HCT116 (cell line): ENCODE measurements at regions not wholly inside any gene's neighbourhood (a gene's known extent, or its start where the extent isn't known, plus 50 kb on each side); places are given as distances from the start of the nearest gene placed in this dataset.

Experiments
- CEBPB ChIP-seq: IDR thresholded peaks from 2 replicates; pipeline ENCODE4 v1.6.1; 2012; ENCODE audit warnings: low read depth
- EGR1 ChIP-seq: IDR thresholded peaks from 2 replicates; pipeline ENCODE4 v1.6.1; 2012; ENCODE audit warnings: low read depth
- EZH2phosphoT487 ChIP-seq: fragments of 200-600 bp; IDR thresholded peaks from 2 replicates; pipeline ENCODE4 v1.6.1; 2018; ENCODE audit warnings: antibody characterized with exemption, borderline replicate concordance
- FOSL1 ChIP-seq: IDR thresholded peaks from 2 replicates; pipeline ENCODE4 v1.6.1; 2012; ENCODE audit warnings: low read depth
- JUND ChIP-seq: IDR thresholded peaks from 2 replicates; pipeline ENCODE4 v1.6.1; 2012
- POLR2A ChIP-seq: IDR thresholded peaks from 2 replicates; pipeline ENCODE4 v1.7.0; 2011; ENCODE audit warnings: borderline replicate concordance; ENCODE audit not compliant: insufficient read depth, insufficient read length; ENCODE audit errors: extremely low read depth
- POLR2AphosphoS5 ChIP-seq: IDR thresholded peaks from 2 replicates; pipeline ENCODE4 v1.6.1; 2011; ENCODE audit warnings: mild to moderate bottlenecking, low read depth, low read length, moderate library complexity
- SP1 ChIP-seq: IDR thresholded peaks from 2 replicates; pipeline ENCODE4 v1.6.1; 2012; ENCODE audit warnings: low read depth
- YY1 ChIP-seq: IDR thresholded peaks from 2 replicates; pipeline ENCODE4 v1.6.1; 2011; ENCODE audit warnings: low read length, low read depth, moderate library complexity, mild to moderate bottlenecking; ENCODE audit not compliant: insufficient replicate concordance; ENCODE audit errors: extremely low read depth
- TF ChIP-seq, protein P1 (sequence below): IDR thresholded peaks from 2 replicates; pipeline ENCODE4 v1.6.1; 2012
- TF ChIP-seq, protein P2 (sequence below), 3 experiments: fragments of 200-600 bp in 1 of 3; sonication (generic) in 1 of 3; IDR thresholded peaks in 2 of 3; conservative IDR thresholded peaks in 1 of 3; 2 replicates each; pipeline ENCODE4 v1.5.1; 2012 to 2017; ENCODE audit warnings: low read depth in 2 of 3, low read length in 2 of 3, antibody characterized with exemption in 1 of 3, borderline replicate concordance in 1 of 3, control low read depth in 1 of 3, mild to moderate bottlenecking in 1 of 3, mixed read lengths in 1 of 3, mixed run types in 1 of 3, moderate library complexity in 1 of 3; ENCODE audit not compliant: insufficient read depth in 1 of 3
- TF ChIP-seq, protein P3 (sequence below): IDR thresholded peaks from 2 replicates; pipeline ENCODE4 v1.6.1; 2012

DNA sequence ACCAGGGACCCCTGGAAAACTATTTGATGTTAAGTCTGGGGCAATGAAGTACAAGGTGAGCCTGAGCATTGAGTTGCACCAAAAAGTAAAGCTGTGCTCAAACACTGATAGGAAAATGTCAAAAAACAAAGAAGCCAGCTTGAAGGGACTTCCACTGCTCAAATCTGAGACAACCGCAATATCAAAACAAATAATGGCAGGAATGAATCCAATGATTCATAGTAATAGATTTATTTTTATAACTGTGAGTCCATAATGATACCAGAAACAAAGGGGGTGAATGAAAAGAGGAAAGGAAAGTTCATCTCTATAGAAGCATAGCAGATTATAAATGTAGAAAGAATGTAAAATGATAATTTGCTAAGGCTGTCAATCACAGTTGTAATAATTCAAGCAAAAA, 237.3 kb upstream of the ZBTB20 start:
- no peak for TF ChIP-seq POLR2A
- TF ChIP-seq, protein P1, sequence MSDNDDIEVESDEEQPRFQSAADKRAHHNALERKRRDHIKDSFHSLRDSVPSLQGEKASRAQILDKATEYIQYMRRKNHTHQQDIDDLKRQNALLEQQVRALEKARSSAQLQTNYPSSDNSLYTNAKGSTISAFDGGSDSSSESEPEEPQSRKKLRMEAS, result no peak
- no peak for TF ChIP-seq YY1
- no peak for TF ChIP-seq POLR2AphosphoS5
- TF ChIP-seq, protein P2, sequence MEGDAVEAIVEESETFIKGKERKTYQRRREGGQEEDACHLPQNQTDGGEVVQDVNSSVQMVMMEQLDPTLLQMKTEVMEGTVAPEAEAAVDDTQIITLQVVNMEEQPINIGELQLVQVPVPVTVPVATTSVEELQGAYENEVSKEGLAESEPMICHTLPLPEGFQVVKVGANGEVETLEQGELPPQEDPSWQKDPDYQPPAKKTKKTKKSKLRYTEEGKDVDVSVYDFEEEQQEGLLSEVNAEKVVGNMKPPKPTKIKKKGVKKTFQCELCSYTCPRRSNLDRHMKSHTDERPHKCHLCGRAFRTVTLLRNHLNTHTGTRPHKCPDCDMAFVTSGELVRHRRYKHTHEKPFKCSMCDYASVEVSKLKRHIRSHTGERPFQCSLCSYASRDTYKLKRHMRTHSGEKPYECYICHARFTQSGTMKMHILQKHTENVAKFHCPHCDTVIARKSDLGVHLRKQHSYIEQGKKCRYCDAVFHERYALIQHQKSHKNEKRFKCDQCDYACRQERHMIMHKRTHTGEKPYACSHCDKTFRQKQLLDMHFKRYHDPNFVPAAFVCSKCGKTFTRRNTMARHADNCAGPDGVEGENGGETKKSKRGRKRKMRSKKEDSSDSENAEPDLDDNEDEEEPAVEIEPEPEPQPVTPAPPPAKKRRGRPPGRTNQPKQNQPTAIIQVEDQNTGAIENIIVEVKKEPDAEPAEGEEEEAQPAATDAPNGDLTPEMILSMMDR (IDR thresholded peaks at IDR 0.05 in 2 of 3, conservative IDR thresholded peaks at IDR 0.05 in 1 of 3; ENCODE audit: borderline replicate concordance in 1 of 3, insufficient read depth in 1 of 3, low read depth in 2 of 3, low read length in 2 of 3), result no peak
- no peak for TF ChIP-seq SP1
- TF ChIP-seq FOSL1, result no peak
- no peak for TF ChIP-seq CEBPB
- no peak for TF ChIP-seq JUND
- TF ChIP-seq, protein P3, sequence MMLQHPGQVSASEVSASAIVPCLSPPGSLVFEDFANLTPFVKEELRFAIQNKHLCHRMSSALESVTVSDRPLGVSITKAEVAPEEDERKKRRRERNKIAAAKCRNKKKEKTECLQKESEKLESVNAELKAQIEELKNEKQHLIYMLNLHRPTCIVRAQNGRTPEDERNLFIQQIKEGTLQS, result no peak
- no peak for TF ChIP-seq EZH2phosphoT487
- no peak for TF ChIP-seq EGR1
